SK-N-SH treated with all-trans-retinoic acid at 6 μM for 48 hours (cell line): ENCODE measurements at regions not wholly inside any gene's neighbourhood (a gene's known extent, or its start where the extent isn't known, plus 50 kb on each side); places are given as distances from the start of the nearest gene placed in this dataset.

Source experiments
- ATAC-seq: fragments of 200-7000 bp; cut with Tn5 transposase; 3 replicates; pipeline ENCODE4 v1.9.1; 2020; ENCODE audit warnings: mild to moderate bottlenecking, moderate library complexity
- ARNTL ChIP-seq: fragments of 450-650 bp; formaldehyde crosslinking; IDR thresholded peaks from 2 replicates; pipeline ENCODE4 v1.5.0; 2020; ENCODE audit warnings: low read depth, mild to moderate bottlenecking, moderate library complexity, borderline replicate concordance
- BACH2 ChIP-seq: fragments of 250-450 bp; sonication (Bioruptor Pico); IDR thresholded peaks from 2 replicates; pipeline ENCODE4 v1.9.0; 2021; ENCODE audit warnings: mild to moderate bottlenecking, borderline replicate concordance
- CSDC2 ChIP-seq: fragments of 250-450 bp; sonication (Bioruptor Pico); IDR thresholded peaks from 2 replicates; pipeline ENCODE4 v1.5.0; 2020; ENCODE audit warnings: mild to moderate bottlenecking, moderate library complexity
- GLIS3 ChIP-seq: fragments of 250-450 bp; sonication (Bioruptor Pico); IDR thresholded peaks from 2 replicates; pipeline ENCODE4 v1.5.0; 2020; ENCODE audit warnings: mild to moderate bottlenecking, moderate library complexity
- ISL1 ChIP-seq: fragments of 250-450 bp; sonication (Bioruptor Pico); IDR thresholded peaks from 2 replicates; pipeline ENCODE4 v2.1.2; 2022; ENCODE audit warnings: mild to moderate bottlenecking, moderate library complexity
- OSR1 ChIP-seq: fragments of 250-450 bp; sonication (Bioruptor Pico); IDR thresholded peaks from 2 replicates; pipeline ENCODE4 v1.8.0; 2022; ENCODE audit warnings: moderate library complexity, mild to moderate bottlenecking, inconsistent platforms
- PPARA ChIP-seq: fragments of 250-450 bp; sonication (Bioruptor Pico); IDR thresholded peaks from 2 replicates; pipeline ENCODE4 v1.5.0; 2020; ENCODE audit warnings: mild to moderate bottlenecking, borderline replicate concordance
- RARB ChIP-seq: fragments of 250-450 bp; sonication (Bioruptor Pico); IDR thresholded peaks from 2 replicates; pipeline ENCODE4 v1.8.0; 2021; ENCODE audit warnings: mild to moderate bottlenecking, moderate library complexity
- SNAI2 ChIP-seq: fragments of 250-450 bp; sonication (Bioruptor Pico); IDR thresholded peaks from 2 replicates; pipeline ENCODE4 v1.5.0; 2020; ENCODE audit warnings: mild to moderate bottlenecking, moderate library complexity
- TCF4 ChIP-seq: fragments of 250-450 bp; sonication (Bioruptor Pico); IDR thresholded peaks from 2 replicates; pipeline ENCODE4 v1.8.0; 2021; ENCODE audit warnings: mild to moderate bottlenecking, moderate library complexity, borderline replicate concordance
- TOX ChIP-seq: fragments of 250-450 bp; sonication (Bioruptor Pico); IDR thresholded peaks from 2 replicates; pipeline ENCODE4 v1.8.0; 2021; ENCODE audit warnings: mild to moderate bottlenecking, moderate library complexity, borderline replicate concordance
- ZC3H10 ChIP-seq: fragments of 250-450 bp; sonication (Bioruptor Pico); IDR thresholded peaks from 2 replicates; pipeline ENCODE4 v1.5.1; 2021; ENCODE audit warnings: mild to moderate bottlenecking, moderate library complexity
- ZFP3 ChIP-seq: fragments of 250-450 bp; sonication (Bioruptor Pico); IDR thresholded peaks from 2 replicates; pipeline ENCODE4 v1.5.0; 2020; ENCODE audit warnings: mild to moderate bottlenecking, moderate library complexity
- ZFP30 ChIP-seq: fragments of 450-650 bp; formaldehyde crosslinking; IDR thresholded peaks from 2 replicates; pipeline ENCODE4 v1.5.0; 2022; ENCODE audit warnings: mild to moderate bottlenecking, moderate library complexity
- ZNF565 ChIP-seq: fragments of 450-650 bp; formaldehyde crosslinking; conservative IDR thresholded peaks from 2 replicates; pipeline ENCODE4 v1.5.0; 2020; ENCODE audit warnings: low read depth, mild to moderate bottlenecking, moderate library complexity
- ZNF70 ChIP-seq: fragments of 450-650 bp; formaldehyde crosslinking; IDR thresholded peaks from 2 replicates; pipeline ENCODE4 v1.5.0; 2020; ENCODE audit warnings: mild to moderate bottlenecking, moderate library complexity
- TF ChIP-seq, protein P1 (sequence below): fragments of 250-450 bp; sonication (Bioruptor Pico); IDR thresholded peaks from 2 replicates; pipeline ENCODE4 v1.5.0; 2020; ENCODE audit warnings: mild to moderate bottlenecking, moderate library complexity
- TF ChIP-seq, protein P2 (sequence below): fragments of 250-450 bp; sonication (Bioruptor Pico); IDR thresholded peaks from 2 replicates; pipeline ENCODE4 v1.5.1; 2020; ENCODE audit warnings: low read depth, mild to moderate bottlenecking, moderate library complexity
- TF ChIP-seq, protein P3 (sequence below): fragments of 250-450 bp; sonication (Bioruptor Pico); IDR thresholded peaks from 2 replicates; pipeline ENCODE4 v1.8.0; 2021; ENCODE audit warnings: low read depth, mild to moderate bottlenecking, moderate library complexity, borderline replicate concordance
- TF ChIP-seq, protein P4 (sequence below): fragments of 250-450 bp; sonication (Bioruptor Pico); IDR thresholded peaks from 2 replicates; pipeline ENCODE4 v1.5.1; 2021; ENCODE audit warnings: mild to moderate bottlenecking, moderate library complexity
- TF ChIP-seq, protein P5 (sequence below): fragments of 250-450 bp; sonication (Bioruptor Pico); IDR thresholded peaks from 2 replicates; pipeline ENCODE4 v1.8.0; 2020; ENCODE audit warnings: mild to moderate bottlenecking, moderate library complexity, borderline replicate concordance

DNA sequence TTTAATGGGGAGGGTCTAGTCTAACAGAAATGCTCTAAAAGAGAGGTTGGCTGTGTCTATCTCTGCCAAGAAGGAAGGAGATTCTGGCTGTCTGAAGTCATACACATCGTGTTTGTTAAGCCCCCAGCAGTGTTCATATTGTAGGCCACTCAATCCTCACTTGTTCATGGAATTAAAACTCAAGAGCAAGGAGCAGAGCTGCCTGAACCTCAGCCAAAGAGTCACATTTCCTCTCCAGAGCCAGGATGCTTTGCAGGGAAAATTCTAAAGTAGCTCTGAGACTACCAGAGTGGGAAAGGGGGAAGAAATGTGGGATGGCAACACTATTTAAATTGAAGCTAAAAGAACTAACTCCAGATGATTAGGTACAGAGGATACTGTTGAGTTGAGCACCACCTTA lies 190.7 kb upstream of the CXCR4 start:
- ATAC-seq: no peak

DNA sequence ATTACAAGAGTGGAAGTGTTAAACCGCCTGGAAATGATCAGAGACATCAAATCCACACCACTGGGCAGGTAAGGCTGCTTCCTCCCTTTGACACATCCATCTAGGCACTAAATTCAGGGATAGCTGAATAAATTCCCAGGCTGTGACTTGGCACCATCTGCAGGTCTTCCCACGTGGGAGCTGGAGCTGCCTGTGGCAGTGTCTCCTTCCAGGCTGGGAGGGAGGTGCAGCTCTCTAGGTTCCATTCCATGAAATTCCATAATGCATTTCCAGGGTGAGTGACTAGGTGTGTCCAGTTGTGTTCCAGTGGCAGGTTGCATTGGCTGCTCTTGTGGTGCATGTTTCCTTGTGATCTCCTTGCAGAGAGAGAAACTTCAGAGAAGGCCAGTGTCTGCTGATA lies 188.9 kb upstream of the CXCR4 start:
- TF ChIP-seq TCF4 (CRISPR knock-in tag): no peak
- TF ChIP-seq SNAI2 (CRISPR knock-in tag): no peak
- TF ChIP-seq ISL1: no peak
- no peak for TF ChIP-seq ZNF70 (CRISPR knock-in tag)
- no peak for TF ChIP-seq GLIS3 (CRISPR knock-in tag)
- TF ChIP-seq, protein P1, sequence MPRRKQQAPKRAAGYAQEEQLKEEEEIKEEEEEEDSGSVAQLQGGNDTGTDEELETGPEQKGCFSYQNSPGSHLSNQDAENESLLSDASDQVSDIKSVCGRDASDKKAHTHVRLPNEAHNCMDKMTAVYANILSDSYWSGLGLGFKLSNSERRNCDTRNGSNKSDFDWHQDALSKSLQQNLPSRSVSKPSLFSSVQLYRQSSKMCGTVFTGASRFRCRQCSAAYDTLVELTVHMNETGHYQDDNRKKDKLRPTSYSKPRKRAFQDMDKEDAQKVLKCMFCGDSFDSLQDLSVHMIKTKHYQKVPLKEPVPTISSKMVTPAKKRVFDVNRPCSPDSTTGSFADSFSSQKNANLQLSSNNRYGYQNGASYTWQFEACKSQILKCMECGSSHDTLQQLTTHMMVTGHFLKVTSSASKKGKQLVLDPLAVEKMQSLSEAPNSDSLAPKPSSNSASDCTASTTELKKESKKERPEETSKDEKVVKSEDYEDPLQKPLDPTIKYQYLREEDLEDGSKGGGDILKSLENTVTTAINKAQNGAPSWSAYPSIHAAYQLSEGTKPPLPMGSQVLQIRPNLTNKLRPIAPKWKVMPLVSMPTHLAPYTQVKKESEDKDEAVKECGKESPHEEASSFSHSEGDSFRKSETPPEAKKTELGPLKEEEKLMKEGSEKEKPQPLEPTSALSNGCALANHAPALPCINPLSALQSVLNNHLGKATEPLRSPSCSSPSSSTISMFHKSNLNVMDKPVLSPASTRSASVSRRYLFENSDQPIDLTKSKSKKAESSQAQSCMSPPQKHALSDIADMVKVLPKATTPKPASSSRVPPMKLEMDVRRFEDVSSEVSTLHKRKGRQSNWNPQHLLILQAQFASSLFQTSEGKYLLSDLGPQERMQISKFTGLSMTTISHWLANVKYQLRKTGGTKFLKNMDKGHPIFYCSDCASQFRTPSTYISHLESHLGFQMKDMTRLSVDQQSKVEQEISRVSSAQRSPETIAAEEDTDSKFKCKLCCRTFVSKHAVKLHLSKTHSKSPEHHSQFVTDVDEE: no peak
- TF ChIP-seq, protein P2, sequence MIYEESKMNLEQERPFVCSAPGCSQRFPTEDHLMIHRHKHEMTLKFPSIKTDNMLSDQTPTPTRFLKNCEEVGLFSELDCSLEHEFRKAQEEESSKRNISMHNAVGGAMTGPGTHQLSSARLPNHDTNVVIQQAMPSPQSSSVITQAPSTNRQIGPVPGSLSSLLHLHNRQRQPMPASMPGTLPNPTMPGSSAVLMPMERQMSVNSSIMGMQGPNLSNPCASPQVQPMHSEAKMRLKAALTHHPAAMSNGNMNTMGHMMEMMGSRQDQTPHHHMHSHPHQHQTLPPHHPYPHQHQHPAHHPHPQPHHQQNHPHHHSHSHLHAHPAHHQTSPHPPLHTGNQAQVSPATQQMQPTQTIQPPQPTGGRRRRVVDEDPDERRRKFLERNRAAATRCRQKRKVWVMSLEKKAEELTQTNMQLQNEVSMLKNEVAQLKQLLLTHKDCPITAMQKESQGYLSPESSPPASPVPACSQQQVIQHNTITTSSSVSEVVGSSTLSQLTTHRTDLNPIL (CRISPR knock-in tag): no peak
- TF ChIP-seq ZC3H10 (CRISPR knock-in tag): no peak
- no peak for ATAC-seq

More for the DNA sequence above, 190.7 kb upstream of the CXCR4 start:
- TF ChIP-seq BACH2: no peak
- TF ChIP-seq ZFP30 (CRISPR knock-in tag): no peak
- TF ChIP-seq, protein P3, sequence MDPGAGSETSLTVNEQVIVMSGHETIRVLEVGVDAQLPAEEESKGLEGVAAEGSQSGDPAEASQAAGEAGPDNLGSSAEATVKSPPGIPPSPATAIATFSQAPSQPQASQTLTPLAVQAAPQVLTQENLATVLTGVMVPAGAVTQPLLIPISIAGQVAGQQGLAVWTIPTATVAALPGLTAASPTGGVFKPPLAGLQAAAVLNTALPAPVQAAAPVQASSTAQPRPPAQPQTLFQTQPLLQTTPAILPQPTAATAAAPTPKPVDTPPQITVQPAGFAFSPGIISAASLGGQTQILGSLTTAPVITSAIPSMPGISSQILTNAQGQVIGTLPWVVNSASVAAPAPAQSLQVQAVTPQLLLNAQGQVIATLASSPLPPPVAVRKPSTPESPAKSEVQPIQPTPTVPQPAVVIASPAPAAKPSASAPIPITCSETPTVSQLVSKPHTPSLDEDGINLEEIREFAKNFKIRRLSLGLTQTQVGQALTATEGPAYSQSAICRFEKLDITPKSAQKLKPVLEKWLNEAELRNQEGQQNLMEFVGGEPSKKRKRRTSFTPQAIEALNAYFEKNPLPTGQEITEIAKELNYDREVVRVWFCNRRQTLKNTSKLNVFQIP (CRISPR knock-in tag): no peak
- no peak for TF ChIP-seq GLIS3 (CRISPR knock-in tag)
- no peak for TF ChIP-seq TCF4 (CRISPR knock-in tag)
- TF ChIP-seq PPARA (CRISPR knock-in tag): no peak
- no peak for TF ChIP-seq CSDC2 (CRISPR knock-in tag)
- no peak for TF ChIP-seq SNAI2 (CRISPR knock-in tag)
- TF ChIP-seq, protein P1: no peak

DNA sequence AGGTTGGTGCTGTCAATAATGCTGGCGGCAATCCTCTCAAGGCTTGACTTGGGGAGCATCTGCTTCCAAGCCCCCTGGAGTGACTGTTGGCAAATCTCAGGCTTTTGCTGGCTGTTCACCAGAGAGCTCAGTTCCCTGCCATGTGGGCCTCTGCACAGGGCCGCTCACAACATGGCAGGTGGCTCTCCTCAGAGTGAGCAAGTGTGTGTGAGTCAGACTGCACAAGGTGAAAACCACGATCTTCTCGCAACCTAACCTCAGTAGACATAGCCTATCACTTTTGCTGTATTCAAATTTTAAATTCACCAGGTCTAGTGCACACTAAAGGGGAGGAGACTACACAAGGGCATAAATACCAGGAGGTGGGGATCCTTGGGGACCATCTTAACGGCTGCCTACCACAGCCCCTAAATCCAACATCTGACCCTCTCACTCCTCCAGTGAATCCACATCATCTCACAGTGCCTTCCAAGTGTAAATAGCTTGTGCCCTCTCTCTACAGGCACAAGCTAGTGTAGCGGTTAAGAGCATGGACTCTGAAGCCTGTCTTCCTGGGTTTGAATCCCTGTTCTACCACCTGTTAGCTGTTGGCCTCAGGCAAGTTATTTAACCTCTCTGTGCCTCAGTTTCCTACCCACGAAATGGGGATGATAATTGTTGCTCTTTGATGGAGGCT lies 187.7 kb upstream of the CXCR4 start:
- no peak for ATAC-seq
- TF ChIP-seq ISL1 (no peak), TOX (CRISPR knock-in tag) (no peak), ZFP30 (CRISPR knock-in tag) (no peak), ZC3H10 (CRISPR knock-in tag) (no peak), SNAI2 (CRISPR knock-in tag) (no peak), OSR1 (CRISPR knock-in tag) (no peak), ARNTL (CRISPR knock-in tag) (no peak), CSDC2 (CRISPR knock-in tag) (no peak), RARB (no peak), ZNF565 (CRISPR knock-in tag) (no peak), ZNF70 (CRISPR knock-in tag) (no peak), TCF4 (CRISPR knock-in tag) (no peak), ZFP3 (CRISPR knock-in tag) (no peak), PPARA (CRISPR knock-in tag) (no peak)
- TF ChIP-seq, protein P4, sequence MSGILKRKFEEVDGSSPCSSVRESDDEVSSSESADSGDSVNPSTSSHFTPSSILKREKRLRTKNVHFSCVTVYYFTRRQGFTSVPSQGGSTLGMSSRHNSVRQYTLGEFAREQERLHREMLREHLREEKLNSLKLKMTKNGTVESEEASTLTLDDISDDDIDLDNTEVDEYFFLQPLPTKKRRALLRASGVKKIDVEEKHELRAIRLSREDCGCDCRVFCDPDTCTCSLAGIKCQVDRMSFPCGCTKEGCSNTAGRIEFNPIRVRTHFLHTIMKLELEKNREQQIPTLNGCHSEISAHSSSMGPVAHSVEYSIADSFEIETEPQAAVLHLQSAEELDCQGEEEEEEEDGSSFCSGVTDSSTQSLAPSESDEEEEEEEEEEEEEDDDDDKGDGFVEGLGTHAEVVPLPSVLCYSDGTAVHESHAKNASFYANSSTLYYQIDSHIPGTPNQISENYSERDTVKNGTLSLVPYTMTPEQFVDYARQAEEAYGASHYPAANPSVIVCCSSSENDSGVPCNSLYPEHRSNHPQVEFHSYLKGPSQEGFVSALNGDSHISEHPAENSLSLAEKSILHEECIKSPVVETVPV (CRISPR knock-in tag): no peak
- TF ChIP-seq, protein P1: no peak
- TF ChIP-seq, protein P5, sequence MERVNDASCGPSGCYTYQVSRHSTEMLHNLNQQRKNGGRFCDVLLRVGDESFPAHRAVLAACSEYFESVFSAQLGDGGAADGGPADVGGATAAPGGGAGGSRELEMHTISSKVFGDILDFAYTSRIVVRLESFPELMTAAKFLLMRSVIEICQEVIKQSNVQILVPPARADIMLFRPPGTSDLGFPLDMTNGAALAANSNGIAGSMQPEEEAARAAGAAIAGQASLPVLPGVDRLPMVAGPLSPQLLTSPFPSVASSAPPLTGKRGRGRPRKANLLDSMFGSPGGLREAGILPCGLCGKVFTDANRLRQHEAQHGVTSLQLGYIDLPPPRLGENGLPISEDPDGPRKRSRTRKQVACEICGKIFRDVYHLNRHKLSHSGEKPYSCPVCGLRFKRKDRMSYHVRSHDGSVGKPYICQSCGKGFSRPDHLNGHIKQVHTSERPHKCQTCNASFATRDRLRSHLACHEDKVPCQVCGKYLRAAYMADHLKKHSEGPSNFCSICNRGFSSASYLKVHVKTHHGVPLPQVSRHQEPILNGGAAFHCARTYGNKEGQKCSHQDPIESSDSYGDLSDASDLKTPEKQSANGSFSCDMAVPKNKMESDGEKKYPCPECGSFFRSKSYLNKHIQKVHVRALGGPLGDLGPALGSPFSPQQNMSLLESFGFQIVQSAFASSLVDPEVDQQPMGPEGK (CRISPR knock-in tag): no peak
